K562 (cell line): ENCODE measurements at regions not wholly inside any gene's neighbourhood (a gene's known extent, or its start where the extent isn't known, plus 50 kb on each side); places are given as distances from the start of the nearest gene placed in this dataset.

ENCODE experiments used
- ATAC-seq: fragments of 200-7000 bp; cut with Tn5 transposase; 3 replicates; pipeline ENCODE4 v1.9.1; 2020; ENCODE audit warnings: moderate library complexity
- BruUV-seq: library from RNA; stranded (reverse); fragments of 400-500 nt; replicated peaks from 2 replicates; lab custom pipeline; 2021; lab: Mats Ljungman, UMichigan
- CTCF ChIA-PET: fragments of 300-600 bp; formaldehyde crosslinking; extraction: SDS; loops from one replicate; lab custom pipeline; 2021; ENCODE audit warnings: low intra/inter-chr PET ratio; lab: Yijun Ruan, JAX
- POLR2A ChIA-PET: fragments of 300-600, 350-650 bp; sonication (Branson Sonifier 250); formaldehyde crosslinking; extraction: SDS; loops from one replicate; lab custom pipeline; 2021; ENCODE audit warnings: antibody characterized with exemption, inconsistent platforms; lab: Yijun Ruan, JAX
- DNase-seq, 4 experiments: peaks; one replicate each; pipeline versions ENCODE4 v3.0.0 to v3.0.0-alpha.2; 2011 to 2018; ENCODE audit warnings: low spot score in 3 of 4, mixed read lengths in 3 of 4; ENCODE audit errors: extremely low read depth in 1 of 4
- FAIRE-seq: peaks from 2 replicates; lab custom pipeline; 2011; peaks lifted over from hg19 to GRCh38; lab: Jason Lieb, UNC
- H2AFZ ChIP-seq: 2 replicates; pipeline ENCODE4 v1.6.0; 2011; ENCODE audit warnings: low read depth, low read length, control low read depth, inconsistent platforms
- H3K27ac ChIP-seq: fragments of 200-600 bp; 3 replicates; pipeline ENCODE4 v1.8.0; 2011; ENCODE audit warnings: low read depth, mild to moderate bottlenecking, control low read depth, inconsistent platforms, low read length, moderate library complexity, mixed read lengths; ENCODE audit errors: extremely low read depth
- H3K27me3 ChIP-seq, 2 experiments: fragments of 300-600 bp in 1 of 2; 2 replicates in 1 of 2; 3 replicates in 1 of 2; pipeline versions ENCODE4 v1.6.0 to v1.8.0; 2011; ENCODE audit warnings: inconsistent platforms in 2 of 2, low read length in 2 of 2, mild to moderate bottlenecking in 1 of 2, mixed read lengths in 1 of 2, moderate library complexity in 1 of 2; ENCODE audit not compliant: control insufficient read depth in 2 of 2, insufficient read depth in 2 of 2
- H3K36me3 ChIP-seq: fragments of 300-600 bp; 3 replicates; pipeline ENCODE4 v1.8.0; 2011; ENCODE audit warnings: mild to moderate bottlenecking, low read length, inconsistent platforms; ENCODE audit not compliant: control insufficient read depth, insufficient read depth
- H3K4me1 ChIP-seq, 2 experiments: fragments of 200-600 bp in 1 of 2; replicated peaks in 1 of 2; 2 replicates in 1 of 2; 3 replicates in 1 of 2; pipeline versions ENCODE4 v1.5.1 to v1.8.0; 2011; ENCODE audit warnings: inconsistent platforms in 2 of 2, low read length in 2 of 2, mild to moderate bottlenecking in 1 of 2, mixed read lengths in 1 of 2, moderate library complexity in 1 of 2; ENCODE audit not compliant: control insufficient read depth in 2 of 2, insufficient read depth in 2 of 2
- H3K4me2 ChIP-seq: 2 replicates; pipeline ENCODE4 v1.6.1; 2011; ENCODE audit warnings: low read length, control low read depth, inconsistent platforms, mixed read lengths; ENCODE audit not compliant: insufficient read depth
- H3K4me3 ChIP-seq: fragments of 200-600 bp; sonication (generic), shearing (Covaris generic); 2 replicates; pipeline ENCODE4 v1.5.1; 2016; ENCODE audit warnings: control low read depth, inconsistent platforms
- H3K79me2 ChIP-seq: fragments of 200-600 bp; 3 replicates; pipeline ENCODE4 v1.8.0; 2011; ENCODE audit warnings: low read length, inconsistent platforms; ENCODE audit not compliant: control insufficient read depth, insufficient read depth
- H3K9ac ChIP-seq, 2 experiments: 2 replicates each; pipeline versions ENCODE4 v1.6.0 to v1.6.1; 2011; ENCODE audit warnings: low read depth in 2 of 2, low read length in 2 of 2, control low read depth in 1 of 2, inconsistent platforms in 1 of 2, mild to moderate bottlenecking in 1 of 2, mixed read lengths in 1 of 2; ENCODE audit not compliant: insufficient read depth in 1 of 2
- H3K9me1 ChIP-seq: one replicate; pipeline ENCODE4 v1.6.0; 2011; ENCODE audit warnings: inconsistent platforms, mild to moderate bottlenecking, low read length, moderate library complexity; ENCODE audit not compliant: control insufficient read depth, insufficient read depth
- H3K9me3 ChIP-seq: replicated peaks from 2 replicates; pipeline ENCODE4 v1.5.1; 2011; ENCODE audit warnings: low read depth, low read length, inconsistent platforms; ENCODE audit not compliant: control insufficient read depth, insufficient read depth
- H4K20me1 ChIP-seq: replicated peaks from 2 replicates; pipeline ENCODE4 v1.6.1; 2011; ENCODE audit warnings: low read length, inconsistent platforms, mixed read lengths; ENCODE audit not compliant: control insufficient read depth, insufficient read depth
- CBFA2T3 ChIP-seq: fragments of 450-650 bp; IDR thresholded peaks from 2 replicates; pipeline ENCODE4 v1.6.1; 2017
- ESRRB ChIP-seq: fragments of 250-450 bp; sonication (Bioruptor Pico); IDR thresholded peaks from 2 replicates; pipeline ENCODE4 v1.5.0; 2020; ENCODE audit warnings: mild to moderate bottlenecking, moderate library complexity, borderline replicate concordance
- GTF2A2 ChIP-seq: IDR thresholded peaks from 2 replicates; pipeline ENCODE4 v1.6.1; 2016; ENCODE audit warnings: mild to moderate bottlenecking, missing genetic modification characterization, missing compliant biosample characterization
- IRF1 ChIP-seq: sonication (generic); formaldehyde crosslinking; IDR thresholded peaks from 2 replicates; pipeline ENCODE4 v1.8.0; 2022; ENCODE audit warnings: missing genetic modification reagents, mild to moderate bottlenecking, borderline replicate concordance
- MCM5 ChIP-seq: fragments of 450-650 bp; IDR thresholded peaks from 2 replicates; pipeline ENCODE4 v1.6.1; 2016; ENCODE audit warnings: low read depth
- PHTF2 ChIP-seq: fragments of 250-450 bp; sonication (Bioruptor Pico); IDR thresholded peaks from 2 replicates; pipeline ENCODE4 v1.5.0; 2021; ENCODE audit warnings: mild to moderate bottlenecking
- RNF219 ChIP-seq: fragments of 250-450 bp; sonication (Bioruptor Pico); IDR thresholded peaks from 2 replicates; pipeline ENCODE4 v1.5.0; 2022; ENCODE audit warnings: mild to moderate bottlenecking
- SMAD1 ChIP-seq: fragments of 150-350 bp; IDR thresholded peaks from 2 replicates; pipeline ENCODE4 v1.6.1; 2014; ENCODE audit warnings: low read length, low read depth; ENCODE audit not compliant: partially characterized antibody
- SMARCE1 ChIP-seq: fragments of 450-650 bp; IDR thresholded peaks from 2 replicates; pipeline ENCODE4 v1.7.1; 2016; ENCODE audit warnings: mild to moderate bottlenecking
- SRF ChIP-seq, 2 experiments: fragments of 250-450, 450-650 bp in 1 of 2; sonication (Bioruptor Pico) in 1 of 2; sonication (generic) in 1 of 2; formaldehyde crosslinking; IDR thresholded peaks; 2 replicates each; pipeline versions ENCODE4 v1.5.0 to v1.5.1; 2020 to 2022; ENCODE audit warnings: mild to moderate bottlenecking in 1 of 2, missing genetic modification reagents in 1 of 2
- TGIF2 ChIP-seq: sonication (generic); formaldehyde crosslinking; IDR thresholded peaks from 2 replicates; pipeline ENCODE4 v1.8.1; 2022; ENCODE audit warnings: mild to moderate bottlenecking, missing genetic modification reagents, moderate library complexity
- ZNF165 ChIP-seq: fragments of 250-450 bp; sonication (Bioruptor Pico); IDR thresholded peaks from 2 replicates; pipeline ENCODE4 v1.4.0; 2020; ENCODE audit warnings: borderline replicate concordance
- ZNF316 ChIP-seq: fragments of 450-650 bp; IDR thresholded peaks from 2 replicates; pipeline ENCODE4 v1.6.1; 2016
- WGBS: fragments of 100-300 bp; shearing (Covaris generic); methylation state at CpG from one replicate; pipeline ENCODE4 v1.1.6; 2016; ENCODE audit warnings: low coverage, mixed read lengths; ENCODE audit not compliant: insufficient coverage; ENCODE audit errors: missing lambda C conversion rate; 5-methylcytosine and 5-hydroxymethylcytosine counted together
- in situ Hi-C: fragments of 300-500 bp; cut with MboI; formaldehyde crosslinking; loops from 4 replicates; pipeline ENCODE4 v1.15.0; 2018; ENCODE audit warnings: inconsistent platforms, mixed read lengths
- intact Hi-C: fragments of 100-400 bp; cut with micrococcal nuclease; formaldehyde crosslinking; loops from 2 replicates; pipeline ENCODE4 v1.14.2; 2022
- TF ChIP-seq, protein P1 (sequence below): fragments of 450-650 bp; formaldehyde crosslinking; IDR thresholded peaks from 2 replicates; pipeline ENCODE4 v1.4.0; 2020; ENCODE audit warnings: mild to moderate bottlenecking, moderate library complexity
- TF ChIP-seq, protein P2 (sequence below): IDR thresholded peaks from 2 replicates; pipeline ENCODE4 v1.6.1; 2016; ENCODE audit warnings: missing genetic modification characterization, missing compliant biosample characterization

DNA sequence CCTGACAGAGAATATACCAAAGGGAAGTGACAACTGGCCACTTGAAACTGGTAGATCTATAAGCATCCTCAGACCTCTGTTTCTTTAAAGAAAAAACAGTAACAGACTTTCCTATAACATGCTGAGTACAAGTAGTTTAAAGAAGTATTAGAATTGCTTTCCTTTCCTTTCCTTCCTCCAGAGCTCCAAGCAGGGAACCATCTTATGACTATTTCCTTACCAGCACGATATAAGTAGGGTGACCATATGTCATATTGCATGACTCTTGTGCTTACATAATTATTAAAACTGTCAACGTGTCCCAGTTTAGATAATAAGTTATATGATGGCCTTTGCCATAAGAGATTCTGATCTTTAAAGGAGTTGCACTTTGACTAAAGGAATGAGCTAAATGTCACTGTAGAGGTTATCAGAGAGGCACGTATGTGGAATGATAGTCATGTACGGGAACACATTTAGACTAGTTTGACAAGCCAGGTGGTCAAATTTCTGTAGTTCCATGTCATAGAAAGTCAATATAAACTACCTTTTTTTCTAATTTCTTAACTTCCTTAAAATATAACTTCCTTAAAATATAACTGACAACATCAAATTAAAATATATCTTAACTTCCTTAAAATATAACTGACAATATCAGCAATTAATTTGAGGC, 212.7 kb upstream of the CD180 start (continued):
- TF ChIP-seq IRF1 (CRISPR knock-in tag) = no peak
- no peak for TF ChIP-seq MCM5
- no peak for TF ChIP-seq ZNF165 (CRISPR knock-in tag)
- no peak for TF ChIP-seq SMARCE1
- no peak for TF ChIP-seq RNF219 (CRISPR knock-in tag)
- no peak for TF ChIP-seq PHTF2

DNA sequence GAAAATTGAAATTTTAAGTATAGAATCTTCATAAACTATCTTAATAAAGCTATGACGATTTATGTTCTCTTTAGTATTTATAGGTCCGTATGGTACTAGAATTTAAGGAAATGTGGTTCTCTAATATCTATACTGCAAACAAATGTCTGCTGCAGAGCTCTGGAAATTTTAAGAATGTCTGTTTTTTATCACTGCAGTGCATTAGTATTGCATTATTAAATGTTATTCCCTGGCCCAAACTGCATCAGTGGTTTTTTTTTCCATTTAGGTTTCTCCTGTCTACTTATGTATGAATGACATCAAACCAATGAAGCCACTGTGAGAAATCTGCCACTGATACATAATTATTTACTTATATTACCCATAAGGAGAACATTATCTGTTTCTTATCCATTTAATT, 211.4 kb upstream of the CD180 start:
- ATAC-seq (no peak), DNase-seq (no peak), FAIRE-seq (no peak)
- H3K36me3 ChIP-seq = no peaks in the 10 kb centered on the region
- H3K4me3 ChIP-seq = no peak overlapping the region
- H3K4me1 ChIP-seq = no peaks in the 10 kb centered on the region
- intact Hi-C loops (no loop called here), in situ Hi-C loops (no loop called here)
- WGBS = 3% methylated on average over 2 of the region's 2 CpGs
- TF ChIP-seq GTF2A2 (no peak), SRF (CRISPR knock-in tag; IDR thresholded peaks at IDR 0.05) (no peak), TGIF2 (CRISPR knock-in tag) (no peak), SMAD1 (no peak), CBFA2T3 (no peak), ESRRB (CRISPR knock-in tag) (no peak), ZNF316 (no peak)
- TF ChIP-seq, protein P1, sequence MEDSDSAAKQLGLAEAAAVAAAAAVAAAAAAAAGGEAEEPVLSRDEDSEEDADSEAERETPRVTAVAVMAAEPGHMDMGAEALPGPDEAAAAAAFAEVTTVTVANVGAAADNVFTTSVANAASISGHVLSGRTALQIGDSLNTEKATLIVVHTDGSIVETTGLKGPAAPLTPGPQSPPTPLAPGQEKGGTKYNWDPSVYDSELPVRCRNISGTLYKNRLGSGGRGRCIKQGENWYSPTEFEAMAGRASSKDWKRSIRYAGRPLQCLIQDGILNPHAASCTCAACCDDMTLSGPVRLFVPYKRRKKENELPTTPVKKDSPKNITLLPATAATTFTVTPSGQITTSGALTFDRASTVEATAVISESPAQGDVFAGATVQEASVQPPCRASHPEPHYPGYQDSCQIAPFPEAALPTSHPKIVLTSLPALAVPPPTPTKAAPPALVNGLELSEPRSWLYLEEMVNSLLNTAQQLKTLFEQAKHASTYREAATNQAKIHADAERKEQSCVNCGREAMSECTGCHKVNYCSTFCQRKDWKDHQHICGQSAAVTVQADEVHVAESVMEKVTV (CRISPR knock-in tag) = no peak
- TF ChIP-seq, protein P2, sequence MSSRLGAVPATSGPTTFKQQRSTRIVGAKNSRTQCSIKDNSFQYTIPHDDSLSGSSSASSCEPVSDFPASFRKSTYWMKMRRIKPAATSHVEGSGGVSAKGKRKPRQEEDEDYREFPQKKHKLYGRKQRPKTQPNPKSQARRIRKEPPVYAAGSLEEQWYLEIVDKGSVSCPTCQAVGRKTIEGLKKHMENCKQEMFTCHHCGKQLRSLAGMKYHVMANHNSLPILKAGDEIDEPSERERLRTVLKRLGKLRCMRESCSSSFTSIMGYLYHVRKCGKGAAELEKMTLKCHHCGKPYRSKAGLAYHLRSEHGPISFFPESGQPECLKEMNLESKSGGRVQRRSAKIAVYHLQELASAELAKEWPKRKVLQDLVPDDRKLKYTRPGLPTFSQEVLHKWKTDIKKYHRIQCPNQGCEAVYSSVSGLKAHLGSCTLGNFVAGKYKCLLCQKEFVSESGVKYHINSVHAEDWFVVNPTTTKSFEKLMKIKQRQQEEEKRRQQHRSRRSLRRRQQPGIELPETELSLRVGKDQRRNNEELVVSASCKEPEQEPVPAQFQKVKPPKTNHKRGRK = no peak
- H3K9me3 ChIP-seq = no peaks in the 10 kb centered on the region
- BruUV-seq = no TSS peak
- H2AFZ ChIP-seq = no peak overlapping the region
- H3K9me1 ChIP-seq = no peaks in the 10 kb centered on the region
- H3K27ac ChIP-seq = no peak overlapping the region
- ChIA-PET CTCF (no interaction called here), POLR2A (no interaction called here)
- H3K9ac ChIP-seq = no peak overlapping the region
- H3K4me2 ChIP-seq = no peak overlapping the region
- no peaks in the 10 kb centered on the region for H3K79me2 ChIP-seq
- no peaks in the 10 kb centered on the region for H3K27me3 ChIP-seq
- H4K20me1 ChIP-seq = no peaks in the 10 kb centered on the region
